HG03097 (cell line): ENCODE measurements at regions not wholly inside any gene's neighbourhood (a gene's known extent, or its start where the extent isn't known, plus 50 kb on each side); places are given as distances from the start of the nearest gene placed in this dataset.

ENCODE experiments used
- ATAC-seq: cut with Tn5 transposase; IDR thresholded peaks from one replicate; pipeline ENCODE4 v1.9.1; 2021; ENCODE audit not compliant: unreplicated experiment, low FRiP score

DNA sequence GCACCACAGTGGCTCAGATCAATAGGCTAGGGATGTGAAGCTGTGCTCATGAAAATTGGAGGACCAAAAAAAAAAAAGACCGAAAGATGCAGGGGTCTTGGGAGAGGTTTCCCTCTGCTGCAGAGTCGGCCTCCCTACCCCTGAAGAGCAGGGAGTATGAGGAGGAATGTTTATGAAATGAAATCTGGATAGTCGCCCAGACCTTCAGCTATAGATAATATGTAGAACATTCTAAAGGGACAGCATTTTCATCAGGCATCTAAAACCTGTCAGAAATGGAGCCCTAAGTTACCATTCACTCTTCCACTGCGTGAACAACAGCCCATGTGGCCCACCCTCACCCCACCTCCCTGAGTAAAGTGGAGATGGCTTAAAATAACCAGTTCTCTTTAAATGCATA is 122.9 kb downstream of the TMEM174 start:
- no peak for ATAC-seq

DNA sequence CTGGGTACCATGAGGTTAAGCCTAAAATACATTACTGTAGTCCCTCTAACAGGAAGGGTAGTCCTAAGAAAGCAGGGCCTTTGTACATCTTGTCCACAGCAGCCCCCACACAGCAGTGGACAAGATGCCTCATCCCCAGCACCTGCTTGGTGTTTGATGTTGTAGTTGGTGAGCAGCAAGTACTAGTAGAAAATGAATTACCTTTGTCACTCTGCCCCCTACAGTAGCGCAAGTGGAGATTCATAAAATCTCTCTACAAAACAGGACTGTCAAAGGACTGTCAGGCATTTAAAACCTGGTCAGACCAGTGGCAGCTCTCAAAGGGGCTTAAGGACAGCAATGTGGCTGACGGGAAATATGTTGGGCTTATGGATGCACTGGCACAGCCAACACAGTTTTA is 122.5 kb downstream of the TMEM174 start:
- ATAC-seq = no peak

- ATAC-seq = no peak
Observed at GRCh38 chr5:73292816-73293459, 119.9 kb downstream of the TMEM174 start.

DNA sequence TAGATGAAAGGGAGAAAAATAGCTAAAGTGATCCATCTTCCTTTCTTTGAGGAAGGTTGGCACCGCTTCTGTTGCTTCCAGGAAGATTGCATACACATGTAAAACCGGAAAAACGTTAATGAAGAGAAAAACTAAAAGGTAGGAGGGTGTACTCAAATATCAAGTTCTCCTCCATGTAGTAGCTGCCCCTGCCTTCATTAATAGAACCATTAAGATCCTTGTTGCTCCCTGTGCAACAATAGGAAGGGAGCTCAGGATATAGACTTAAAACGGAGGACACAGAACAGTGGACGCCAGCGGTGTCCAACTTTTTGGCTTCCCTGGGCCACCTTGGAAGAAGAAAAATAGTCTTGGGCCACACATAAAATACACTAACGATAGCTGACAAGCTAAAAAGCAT is 118.9 kb downstream of the TMEM174 start:
- no peak for ATAC-seq

DNA sequence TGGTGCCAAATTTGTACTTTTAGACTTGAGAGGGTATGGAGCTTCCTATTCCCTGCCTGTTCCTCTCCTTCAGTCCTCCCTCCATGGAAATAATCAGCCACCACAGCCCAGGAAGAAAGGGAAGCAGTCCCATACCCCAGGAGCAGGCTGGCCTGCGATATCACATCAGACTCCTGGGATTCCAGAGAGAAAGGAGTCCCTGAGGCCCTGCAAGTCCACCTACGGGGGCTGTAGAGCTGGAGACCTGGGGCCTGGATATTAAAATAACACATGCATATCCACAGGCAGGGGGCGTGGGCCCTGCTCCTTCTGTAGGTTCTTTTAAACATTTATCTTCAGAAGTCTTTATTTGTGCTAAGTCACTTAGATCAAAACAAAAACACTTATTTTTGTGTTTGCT is 117.2 kb downstream of the TMEM174 start:
- no peak for ATAC-seq

- no peak for ATAC-seq
Observed at GRCh38 chr5:73288803-73289720, 116.1 kb downstream of the TMEM174 start.

DNA sequence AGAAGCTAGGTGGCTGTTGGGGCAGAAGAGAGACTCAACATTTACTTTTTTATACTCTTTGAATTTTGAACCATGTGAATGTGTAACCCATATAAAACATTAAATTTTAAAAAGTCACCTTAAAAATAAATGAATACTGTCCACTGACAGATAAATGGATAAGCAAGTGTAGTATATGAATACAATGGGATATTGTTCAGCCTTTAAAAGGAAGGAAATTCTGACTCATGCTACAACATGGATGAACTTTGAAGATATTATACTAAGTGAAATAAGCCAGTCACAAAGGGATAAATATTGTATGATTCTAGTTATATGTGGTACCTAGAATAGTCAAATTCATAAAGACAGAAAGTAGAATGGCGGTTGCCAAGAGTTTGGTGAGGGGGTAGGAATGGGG is 113.9 kb downstream of the TMEM174 start:
- ATAC-seq = no peak

- ATAC-seq = no peak
Observed at GRCh38 chr5:73284985-73285384, 112.0 kb downstream of the TMEM174 start.

- ATAC-seq = no peak
Observed at GRCh38 chr5:73284220-73284795, 111.3 kb downstream of the TMEM174 start.

DNA sequence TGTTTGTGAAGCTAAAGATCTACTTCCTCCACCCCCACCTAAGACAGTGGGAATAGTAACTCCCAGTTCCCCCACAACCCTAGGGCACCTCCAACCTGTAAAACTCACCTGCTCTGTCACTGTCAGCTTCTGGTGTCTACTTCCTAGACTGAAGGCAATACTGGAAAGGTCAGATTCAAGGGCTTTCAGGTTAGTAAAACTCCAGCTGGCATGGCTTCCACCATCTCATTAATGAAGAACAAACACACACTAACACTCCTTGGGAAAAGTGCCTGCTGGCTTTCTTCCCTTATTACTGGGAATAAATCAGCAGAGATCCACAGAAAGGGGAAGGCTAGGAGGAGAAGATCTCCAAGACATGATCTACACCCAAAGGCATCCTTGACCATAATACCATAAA is 109.9 kb downstream of the TMEM174 start:
- ATAC-seq = no peak

- ATAC-seq = no peak
Observed at GRCh38 chr5:73282383-73282782, 109.4 kb downstream of the TMEM174 start.

DNA sequence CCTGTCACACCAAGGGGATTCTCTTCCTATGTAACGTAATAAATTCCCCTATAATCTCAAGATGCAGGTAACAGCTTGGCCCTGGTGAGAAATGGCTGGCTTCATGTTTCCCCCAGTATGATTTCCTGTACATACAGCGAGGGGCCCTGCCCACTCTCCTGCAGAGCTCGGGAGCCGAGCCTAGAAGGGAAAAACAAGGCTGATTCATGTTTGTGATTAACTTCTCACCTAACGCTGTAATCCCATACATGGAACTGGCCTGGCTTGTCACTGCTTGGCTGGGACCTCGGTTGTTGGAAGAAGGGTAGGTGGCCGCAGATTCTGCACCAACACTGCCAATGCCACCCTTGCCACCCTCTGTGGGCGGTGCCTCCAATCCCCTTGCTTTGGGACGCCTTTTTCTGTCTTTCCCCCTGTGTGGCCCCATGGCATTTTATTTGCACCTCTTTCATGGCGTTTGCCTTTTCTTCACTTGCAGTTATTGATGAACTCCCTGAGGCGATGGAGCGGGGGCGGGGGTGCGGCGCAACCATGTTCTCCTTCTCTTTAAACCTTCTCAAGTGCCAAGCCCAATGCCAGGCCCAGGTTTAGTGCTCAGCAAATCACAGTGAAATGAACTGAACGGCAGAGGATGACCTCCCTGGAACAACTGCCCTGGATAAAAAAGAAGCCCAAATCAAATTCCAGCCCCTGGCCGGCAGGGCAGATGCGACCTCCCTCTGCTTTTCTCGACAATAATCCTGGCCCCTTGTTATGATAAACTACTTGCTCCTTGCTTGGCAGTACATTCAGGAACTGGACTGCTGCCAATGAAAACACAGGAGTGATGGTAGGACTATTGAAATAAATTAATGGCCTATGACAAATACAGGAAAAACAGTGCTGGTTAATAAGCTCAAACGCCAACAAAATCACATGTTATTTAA is 108.1 kb downstream of the TMEM174 start:
- ATAC-seq = no peak

- no peak for ATAC-seq
Observed at GRCh38 chr5:73280386-73280785, 107.4 kb downstream of the TMEM174 start.

DNA sequence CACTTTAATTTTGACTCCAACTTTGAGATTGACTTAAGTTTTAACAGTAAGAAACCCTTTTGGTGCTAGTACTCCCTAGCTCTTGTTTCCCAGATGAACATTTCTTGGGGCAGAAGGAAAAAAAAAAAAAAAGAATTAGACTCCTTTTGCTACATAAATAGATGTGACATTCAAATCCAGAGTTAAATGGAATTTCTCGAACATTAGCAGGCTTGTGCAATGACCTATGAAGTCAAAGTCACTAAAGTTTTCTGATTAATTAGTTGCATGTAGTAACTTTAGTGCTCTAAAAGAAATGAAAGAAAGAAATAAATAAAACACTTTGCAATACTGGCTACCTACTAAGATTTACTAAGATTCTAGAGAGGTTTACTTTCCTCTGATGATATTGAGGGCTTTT is 106.8 kb downstream of the TMEM174 start:
- no peak for ATAC-seq

DNA sequence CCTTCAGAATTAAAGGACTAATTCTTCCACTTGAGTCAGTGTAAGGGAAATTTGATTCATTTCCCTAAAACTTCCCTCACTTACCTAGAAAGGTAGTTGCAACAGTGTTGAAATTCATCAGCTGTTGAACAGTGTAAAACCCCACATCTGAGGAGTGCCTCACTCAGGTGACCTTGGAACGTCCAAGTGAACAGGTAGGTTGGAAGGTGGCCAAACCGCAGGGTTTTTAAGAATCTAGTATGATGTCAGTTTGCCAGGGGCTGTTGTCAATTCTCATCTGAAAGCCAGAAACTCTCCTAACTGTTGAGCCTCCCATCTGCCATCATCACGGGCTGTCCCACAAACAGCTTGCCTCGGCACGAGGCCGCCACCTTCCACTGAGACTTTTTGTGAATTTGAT is 105.7 kb downstream of the TMEM174 start:
- no peak for ATAC-seq

DNA sequence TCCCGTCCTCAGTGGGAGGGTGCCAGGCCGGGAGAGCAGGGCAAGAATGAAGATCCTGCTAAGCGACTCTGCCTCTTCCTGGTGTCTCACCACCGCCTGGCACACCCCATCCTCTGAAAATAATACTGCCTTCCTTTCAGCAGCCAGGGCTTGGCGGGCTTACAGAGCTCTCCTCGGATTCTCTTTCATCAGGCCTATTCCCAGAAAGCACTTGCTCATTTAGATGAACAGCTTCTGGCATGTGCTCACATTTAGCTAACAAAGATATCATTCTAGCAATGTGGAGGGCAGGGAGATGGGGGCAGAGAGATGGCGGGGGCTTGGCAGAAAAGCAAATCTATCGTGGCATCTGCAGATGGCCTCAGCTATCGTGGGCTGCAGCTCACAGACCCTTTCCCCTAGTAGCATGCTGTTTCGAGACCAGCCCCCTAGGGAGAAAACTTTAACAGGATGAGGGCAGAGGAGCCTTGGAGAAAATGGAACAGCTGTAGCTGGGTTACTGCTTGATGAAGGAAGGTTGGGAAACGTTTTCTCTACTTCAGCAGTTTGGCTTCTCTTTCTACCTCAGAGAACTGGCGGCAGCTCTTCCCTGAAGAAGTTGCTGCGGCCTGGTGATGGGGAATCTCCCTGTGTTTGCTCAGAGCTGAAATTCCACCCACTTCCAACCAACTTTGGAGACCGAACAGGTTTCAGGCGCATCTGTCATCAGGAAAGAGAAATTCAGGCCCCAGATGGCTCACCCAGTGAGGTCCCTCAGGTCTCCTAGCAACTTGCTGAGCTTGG is 102.1 kb downstream of the TMEM174 start:
- ATAC-seq = no peak

DNA sequence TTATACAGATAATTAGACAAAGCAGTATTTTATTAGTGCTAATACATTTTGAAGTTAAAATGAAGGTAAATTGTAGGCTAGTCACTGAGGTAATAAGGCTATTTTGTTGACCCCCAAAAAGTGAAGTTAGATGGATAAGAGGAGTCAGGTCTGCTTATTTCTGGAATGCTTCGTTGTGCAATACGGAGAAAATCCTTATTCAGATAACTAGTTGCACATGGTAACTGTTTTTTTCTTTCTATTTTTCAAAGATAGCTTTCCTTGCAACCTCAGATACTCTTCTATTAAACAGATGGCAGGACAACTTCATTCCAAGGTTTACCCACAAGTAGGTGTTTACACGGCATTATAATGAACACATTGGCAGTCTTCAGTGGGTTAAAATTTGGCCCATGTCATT is 101.1 kb downstream of the TMEM174 start:
- no peak for ATAC-seq

- no peak for ATAC-seq
Observed at GRCh38 chr5:73273379-73274050, 100.5 kb downstream of the TMEM174 start.

DNA sequence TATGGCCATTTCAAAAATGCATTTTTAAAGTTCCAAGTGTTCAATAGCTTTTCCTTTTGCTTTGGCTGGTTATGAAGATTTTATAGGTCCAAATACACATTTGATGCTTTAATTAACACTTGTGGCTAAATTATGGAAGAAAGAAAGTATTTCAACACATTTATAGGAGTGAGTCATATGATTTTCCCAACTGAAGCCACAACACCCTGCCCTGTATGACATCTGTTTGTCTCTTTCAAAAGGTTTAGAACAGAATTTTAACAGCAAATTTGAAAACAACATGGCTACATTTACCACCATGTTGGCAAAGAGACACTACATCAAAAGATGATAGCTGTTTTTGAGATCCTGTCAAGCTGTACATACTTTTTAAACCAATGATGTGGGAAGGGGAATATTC is 99.4 kb downstream of the TMEM174 start:
- no peak for ATAC-seq
